OCI-LY1 (cell line): ENCODE measurements at regions not wholly inside any gene's neighbourhood (a gene's known extent, or its start where the extent isn't known, plus 50 kb on each side); places are given as distances from the start of the nearest gene placed in this dataset.

Experiments
- CTCF ChIP-seq: fragments of 200-600 bp; sonication (generic), shearing (Covaris generic); IDR thresholded peaks from 2 replicates; pipeline ENCODE4 v1.5.1; 2017; ENCODE audit warnings: mild to moderate bottlenecking, antibody characterized with exemption, low read length, moderate library complexity, mixed read lengths
- EZH2 ChIP-seq: fragments of 200-600 bp; sonication (generic), shearing (Covaris generic); IDR thresholded peaks from 2 replicates; pipeline ENCODE4 v1.8.0; 2017; ENCODE audit warnings: borderline replicate concordance, mixed run types, mild to moderate bottlenecking, antibody characterized with exemption, low read length, moderate library complexity, mixed read lengths

- no peak for TF ChIP-seq CTCF
- TF ChIP-seq EZH2: no peak
Measured at GRCh38 chr11:127472505-127472904, 471.9 kb upstream of the KIRREL3 start.
